A549 (cell line): ENCODE measurements at regions not wholly inside any gene's neighbourhood (a gene's known extent, or its start where the extent isn't known, plus 50 kb on each side); places are given as distances from the start of the nearest gene placed in this dataset.

Source experiments
- ATAC-seq, 2 experiments: fragments of 200-7000 bp in 1 of 2; fragments of >200 bp in 1 of 2; cut with Nextera tagmentation in 1 of 2; cut with Tn5 transposase in 1 of 2; 3 replicates each; pipeline versions ENCODE4 v1.8.0 to v1.9.1; 2018 to 2020; ENCODE audit warnings: mild to moderate bottlenecking in 1 of 2, moderate library complexity in 1 of 2
- CTCF ChIA-PET: fragments of 300-600 bp; sonication (Branson Sonifier 250); formaldehyde crosslinking; extraction: SDS; loops from one replicate; lab custom pipeline; 2021; ENCODE audit warnings: antibody characterized with exemption, inconsistent platforms; lab: Yijun Ruan, JAX
- POLR2A ChIA-PET: fragments of 350-600 bp; formaldehyde crosslinking; extraction: SDS; loops from one replicate; lab custom pipeline; 2021; ENCODE audit warnings: antibody characterized with exemption, inconsistent platforms; lab: Yijun Ruan, JAX
- DNase-seq, 2 experiments: peaks; one replicate each; pipeline versions ENCODE4 v3.0.0 to v3.0.0-alpha.2; 2011 to 2016; ENCODE audit warnings: low read depth in 1 of 2, low spot score in 1 of 2
- FAIRE-seq: peaks from 2 replicates; lab custom pipeline; 2011; peaks lifted over from hg19 to GRCh38; lab: Jason Lieb, UNC
- H3K27ac ChIP-seq, 2 experiments: fragments of >200 bp; sonication (Bioruptor Twin); formaldehyde crosslinking; 3 replicates each; pipeline ENCODE4 v1.5.1; 2016 to 2017
- H3K4me1 ChIP-seq: fragments of >200 bp; sonication (Bioruptor Twin); formaldehyde crosslinking; 3 replicates; pipeline ENCODE4 v1.6.1; 2016
- H3K4me2 ChIP-seq: fragments of >200 bp; sonication (Bioruptor Twin); formaldehyde crosslinking; 3 replicates; pipeline ENCODE4 v1.6.1; 2016
- H3K4me3 ChIP-seq: fragments of >200 bp; sonication (Bioruptor Twin); formaldehyde crosslinking; 3 replicates; pipeline ENCODE4 v1.5.1; 2016
- H3K9me3 ChIP-seq: fragments of >200 bp; sonication (Bioruptor Twin); formaldehyde crosslinking; 3 replicates; pipeline ENCODE4 v1.6.1; 2016
- ATOH8 ChIP-seq: fragments of 250-450 bp; sonication (Bioruptor Pico); IDR thresholded peaks from 2 replicates; pipeline ENCODE4 v1.5.0; 2020; ENCODE audit warnings: low read depth, mild to moderate bottlenecking, moderate library complexity
- BHLHE40 ChIP-seq: IDR thresholded peaks from 2 replicates; pipeline ENCODE4 v1.6.1; 2012; ENCODE audit warnings: low read depth, low read length, inconsistent platforms
- CBX2 ChIP-seq: fragments of 200-600 bp; sonication (generic); IDR thresholded peaks from 2 replicates; pipeline ENCODE4 v1.6.1; 2016; ENCODE audit warnings: low read depth, mild to moderate bottlenecking, borderline replicate concordance
- CEBPB ChIP-seq, 2 experiments: fragments of >200 bp in 1 of 2; sonication (Bioruptor Twin) in 1 of 2; formaldehyde crosslinking in 1 of 2; IDR thresholded peaks; 2 replicates each; pipeline ENCODE4 v1.6.1; 2012 to 2016
- CHD4 ChIP-seq: fragments of 200-600 bp; sonication (generic); IDR thresholded peaks from 2 replicates; pipeline ENCODE4 v1.6.1; 2016; ENCODE audit warnings: antibody characterized with exemption, mild to moderate bottlenecking, borderline replicate concordance
- CTCF ChIP-seq: fragments of >200 bp; sonication (Bioruptor Twin); formaldehyde crosslinking; IDR thresholded peaks from 3 replicates; pipeline ENCODE4 v1.5.1; 2016
- E2F6 ChIP-seq: IDR thresholded peaks from 2 replicates; pipeline ENCODE4 v1.6.1; 2012; ENCODE audit warnings: low read depth, borderline replicate concordance
- ELK1 ChIP-seq: fragments of 150-350 bp; IDR thresholded peaks from 2 replicates; pipeline ENCODE4 v1.6.1; 2014; ENCODE audit warnings: low read depth, mild to moderate bottlenecking, low read length
- ESRRA ChIP-seq: fragments of 150-350 bp; IDR thresholded peaks from 2 replicates; pipeline ENCODE4 v1.6.1; 2014; ENCODE audit warnings: mild to moderate bottlenecking, low read length, borderline replicate concordance
- HDAC2 ChIP-seq: fragments of 200-600 bp; sonication (generic); IDR thresholded peaks from 2 replicates; pipeline ENCODE4 v1.6.1; 2016
- HMGXB4 ChIP-seq: fragments of 250-450 bp; sonication (Bioruptor Pico); IDR thresholded peaks from 2 replicates; pipeline ENCODE4 v1.5.0; 2021; ENCODE audit warnings: mild to moderate bottlenecking, moderate library complexity, borderline replicate concordance
- JUNB ChIP-seq: fragments of >200 bp; sonication (Bioruptor Twin); formaldehyde crosslinking; IDR thresholded peaks from 2 replicates; pipeline ENCODE4 v1.6.1; 2016
- MAZ ChIP-seq: fragments of 150-350 bp; IDR thresholded peaks from 2 replicates; pipeline ENCODE4 v1.6.1; 2014; ENCODE audit warnings: antibody characterized with exemption, low read depth, low read length, borderline replicate concordance
- MYC ChIP-seq: IDR thresholded peaks from 2 replicates; pipeline ENCODE4 v1.6.1; 2012; ENCODE audit warnings: mild to moderate bottlenecking, inconsistent platforms, low read length, improper control_type of control experiment, borderline replicate concordance
- NR3C1 ChIP-seq: fragments of >200 bp; sonication (Bioruptor Twin); formaldehyde crosslinking; IDR thresholded peaks from 3 replicates; pipeline ENCODE4 v1.6.1; 2017
- PHF8 ChIP-seq: fragments of 200-600 bp; sonication (generic); IDR thresholded peaks from 2 replicates; pipeline ENCODE4 v1.6.1; 2016; ENCODE audit warnings: low read depth, mild to moderate bottlenecking, antibody characterized with exemption, moderate library complexity, borderline replicate concordance
- POLR2A ChIP-seq: IDR thresholded peaks from 2 replicates; pipeline ENCODE4 v1.6.1; 2012; ENCODE audit warnings: mild to moderate bottlenecking, low read length
- POLR2AphosphoS2 ChIP-seq: conservative IDR thresholded peaks from 2 replicates; pipeline ENCODE4 v1.6.1; 2012; ENCODE audit warnings: low read length, improper control_type of control experiment, inconsistent platforms
- RFX5 ChIP-seq: fragments of 450-650 bp; IDR thresholded peaks from 2 replicates; pipeline ENCODE4 v1.7.1; 2014; ENCODE audit warnings: antibody characterized with exemption, mild to moderate bottlenecking, moderate library complexity
- ZC3H11A ChIP-seq: fragments of 450-650 bp; IDR thresholded peaks from 2 replicates; pipeline ENCODE4 v1.6.1; 2014; ENCODE audit warnings: antibody characterized with exemption, mild to moderate bottlenecking
- ZFP36 ChIP-seq: fragments of 450-650 bp; IDR thresholded peaks from 2 replicates; pipeline ENCODE4 v1.6.1; 2014; ENCODE audit warnings: borderline replicate concordance; ENCODE audit not compliant: partially characterized antibody
- WGBS: methylation state at CpG from one replicate; pipeline ENCODE4 v1.1.6; 2017; ENCODE audit errors: missing lambda C conversion rate; 5-methylcytosine and 5-hydroxymethylcytosine counted together

- no peak for FAIRE-seq
- ChIA-PET POLR2A (no interaction called here), CTCF (no interaction called here)
- Histone ChIP-seq H3K4me1 (0 out of 3 replicates have a peak, but pooled peaks cover 9% of the 10 kb centered on the region), H3K4me3 (no peak overlapping the region), H3K9me3 (no peaks in the 10 kb centered on the region), H3K4me2 (no peak overlapping the region), H3K27ac (no peak overlapping the region)
- no peak for DNase-seq
- WGBS = 89% methylated on average over 4 of the region's 4 CpGs
- ATAC-seq = no peak
- TF ChIP-seq HMGXB4 (CRISPR knock-in tag) (no peak), ZFP36 (no peak), HDAC2 (no peak), RFX5 (no peak), POLR2AphosphoS2 (no peak), CEBPB (IDR thresholded peaks at IDR 0.05) (no peak)
Measured at GRCh38 chr6:87807475-87807874, 105.4 kb upstream of the AKIRIN2 start.

DNA sequence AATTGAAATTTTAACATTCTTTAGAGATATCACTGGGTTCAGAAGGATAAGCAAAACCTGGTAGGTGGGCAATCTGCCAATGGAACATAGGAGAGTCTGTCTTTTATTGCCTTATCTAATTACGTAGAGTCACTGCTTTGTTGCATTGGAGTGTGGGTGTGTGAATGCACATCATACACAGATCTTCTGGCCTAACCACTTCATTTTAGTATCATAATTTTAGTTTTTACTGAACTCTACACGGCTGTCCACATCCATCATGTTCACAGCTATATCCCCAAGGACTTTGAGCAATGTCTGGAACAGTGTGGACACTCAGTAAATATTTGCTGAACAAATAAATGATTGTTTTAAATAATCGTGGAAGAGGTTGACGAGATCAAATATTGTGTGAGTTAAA lies 104.6 kb upstream of the AKIRIN2 start:
- 31% methylated on average over 4 of the region's 4 CpGs for WGBS
- H3K9me3 ChIP-seq = no peaks in the 10 kb centered on the region
- H3K27ac ChIP-seq = no peak overlapping the region
- POLR2A ChIA-PET = no interaction called here
- CTCF ChIA-PET = interaction anchor here (0.9 kb wide), 1 partner anchor 9 kb away, joined by 3 read pairs; no protein-coding TSS in a partner anchor
- H3K4me2 ChIP-seq = no peak overlapping the region
- H3K4me3 ChIP-seq = no peak overlapping the region
- no peak for FAIRE-seq
- H3K4me1 ChIP-seq = 0 out of 3 replicates have a peak, but pooled peaks cover 9% of the 10 kb centered on the region
- TF ChIP-seq MAZ (no peak), CTCF (no peak), MYC (no peak), POLR2A (no peak), CBX2 (no peak)
- TF ChIP-seq, all 56 proteins: peak for 0
- ATAC-seq = 0 out of 6 replicates have a peak, but pooled peaks of 1 of the 2 experiments have one; percentile 21
- no peak for DNase-seq

DNA sequence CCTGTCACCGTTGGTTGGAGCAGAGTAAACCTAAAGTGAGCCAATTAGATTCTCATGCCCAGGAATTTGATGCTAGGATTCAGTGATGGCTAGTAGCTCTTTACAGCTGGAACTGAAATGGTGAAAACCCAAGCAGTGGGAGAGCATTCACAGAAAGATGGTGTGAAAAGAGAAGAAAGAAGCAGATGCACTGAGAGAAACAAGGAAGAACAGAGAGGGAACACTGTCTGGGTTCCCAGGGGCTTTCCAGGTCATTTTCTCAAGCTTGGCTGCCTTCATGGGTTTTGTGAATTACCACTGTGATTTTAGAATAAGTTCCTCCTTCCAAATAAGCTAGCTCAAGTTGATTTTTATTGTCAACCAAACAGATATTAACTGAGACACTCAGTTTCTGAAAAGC lies 104.1 kb upstream of the AKIRIN2 start:
- H3K4me2 ChIP-seq = no peak overlapping the region
- FAIRE-seq (no peak), ATAC-seq (no peak), DNase-seq (no peak)
- POLR2A ChIA-PET = no interaction called here
- H3K4me1 ChIP-seq = 0 out of 3 replicates have a peak, but pooled peaks cover 9% of the 10 kb centered on the region
- CTCF ChIA-PET = interaction anchor here (0.9 kb wide), 1 partner anchor 8 kb away, joined by 3 read pairs; no protein-coding TSS in a partner anchor
- WGBS = 13% methylated on average over 1 of the region's 1 CpG
- no peak overlapping the region for H3K4me3 ChIP-seq
- no peak overlapping the region for H3K27ac ChIP-seq
- no peak for TF ChIP-seq CHD4
- H3K9me3 ChIP-seq = no peaks in the 10 kb centered on the region

GRCh38 chr6:87803791-87804190 lies 101.8 kb upstream of the AKIRIN2 start:
- Histone ChIP-seq H3K4me1 (0 out of 3 replicates have a peak, but pooled peaks cover 9% of the 10 kb centered on the region), H3K4me2 (no peak overlapping the region), H3K4me3 (no peak overlapping the region), H3K9me3 (no peaks in the 10 kb centered on the region), H3K27ac (no peak overlapping the region)
- ChIA-PET POLR2A (interaction anchor here (0.6 kb wide), 1 partner anchor 213 kb away, joined by 3 read pairs; no protein-coding TSS in a partner anchor), CTCF (no interaction called here)
- FAIRE-seq = no peak
- ATAC-seq = no peak
- WGBS = 88% methylated on average over 3 of the region's 3 CpGs
- DNase-seq = no peak
- TF ChIP-seq E2F6 = no peak
- TF ChIP-seq PHF8 = no peak
- no peak for TF ChIP-seq ATOH8 (CRISPR knock-in tag)
- no peak for TF ChIP-seq CEBPB (IDR thresholded peaks at IDR 0.05)
- no peak for TF ChIP-seq NR3C1
- no peak for TF ChIP-seq JUNB
- no peak for TF ChIP-seq BHLHE40
- no peak for TF ChIP-seq ESRRA
- TF ChIP-seq ZC3H11A = no peak
- TF ChIP-seq ELK1 = no peak
